Bronchial epithelial cell (primary cell): ENCODE measurements at regions not wholly inside any gene's neighbourhood (a gene's known extent, or its start where the extent isn't known, plus 50 kb on each side); places are given as distances from the start of the nearest gene placed in this dataset.

ENCODE experiments used
- DNase-seq: peaks from one replicate; pipeline ENCODE4 v3.0.0-alpha.2; 2010; ENCODE audit warnings: low read depth
- FAIRE-seq: peaks from 2 replicates; lab custom pipeline; 2011; peaks lifted over from hg19 to GRCh38; lab: Jason Lieb, UNC
- H3K27me3 ChIP-seq: 2 replicates; pipeline ENCODE4 v1.5.1; 2011; ENCODE audit warnings: low read length; ENCODE audit not compliant: control insufficient read depth, insufficient read depth
- H3K36me3 ChIP-seq: 2 replicates; pipeline ENCODE4 v1.5.1; 2011; ENCODE audit warnings: low read length; ENCODE audit not compliant: control insufficient read depth, insufficient read depth
- H3K4me3 ChIP-seq: 2 replicates; pipeline ENCODE4 v1.5.1; 2011; ENCODE audit warnings: mild to moderate bottlenecking, low read depth, low read length, control low read depth
- CTCF ChIP-seq: IDR thresholded peaks from 2 replicates; pipeline ENCODE4 v1.5.1; 2011; ENCODE audit warnings: mild to moderate bottlenecking, moderate library complexity, low read length, control low read depth, inconsistent platforms; ENCODE audit not compliant: insufficient read depth, severe bottlenecking

- no peak for TF ChIP-seq CTCF
- FAIRE-seq (no peak), DNase-seq (no peak)
- no peak overlapping the region for H3K4me3 ChIP-seq
- H3K36me3 ChIP-seq, result no peaks in the 10 kb centered on the region
- peaks cover 1% of the 10 kb centered on the region for H3K27me3 ChIP-seq
Observed at GRCh38 chr3:127404221-127405009, 116.6 kb upstream of the PRR20G start.

GRCh38 chr3:127403795-127404194, 115.9 kb upstream of the PRR20G start:
- H3K4me3 ChIP-seq, result no peak overlapping the region
- no peaks in the 10 kb centered on the region for H3K36me3 ChIP-seq
- no peak for TF ChIP-seq CTCF
- DNase-seq, result no peak
- no peak for FAIRE-seq
- no peaks in the 10 kb centered on the region for H3K27me3 ChIP-seq

- FAIRE-seq (no peak), DNase-seq (no peak)
- TF ChIP-seq CTCF, result no peak
- Histone ChIP-seq H3K27me3 (no peaks in the 10 kb centered on the region), H3K36me3 (no peaks in the 10 kb centered on the region), H3K4me3 (no peak overlapping the region)
Observed at GRCh38 chr3:127399154-127399553, 111.3 kb upstream of the PRR20G start.

GRCh38 chr3:127396473-127396872, 108.6 kb upstream of the PRR20G start:
- no peak for TF ChIP-seq CTCF
- H3K36me3 ChIP-seq, result no peaks in the 10 kb centered on the region
- H3K4me3 ChIP-seq, result no peak overlapping the region
- DNase-seq (no peak), FAIRE-seq (no peak)
- peaks cover 3% of the 10 kb centered on the region for H3K27me3 ChIP-seq

- FAIRE-seq (no peak), DNase-seq (peak; percentile 34)
- peaks cover 5% of the 10 kb centered on the region for H3K27me3 ChIP-seq
- TF ChIP-seq CTCF, result no peak
- no peak overlapping the region for H3K4me3 ChIP-seq
- H3K36me3 ChIP-seq, result no peaks in the 10 kb centered on the region
Observed at GRCh38 chr3:127395663-127396355, 108.0 kb upstream of the PRR20G start.
